ENCODE measurements at regions not wholly inside any gene's neighbourhood (a gene's known extent, or its start where the extent isn't known, plus 50 kb on each side); places are given as distances from the start of the nearest gene placed in this dataset.

GRCh38 chr2:20913491-20913890 is 90.6 kb upstream of the LDAH start:
- DNase-seq (ENCODE audit: low read depth): no peak

- no peak for DNase-seq (ENCODE audit: low read depth)
Measured at GRCh38 chr2:20900052-20900636, 77.2 kb upstream of the LDAH start.

GRCh38 chr2:20897874-20898453 is 75.1 kb upstream of the LDAH start:
- DNase-seq (ENCODE audit: low read depth): no peak

GRCh38 chr2:20897047-20897446 is 74.1 kb upstream of the LDAH start:
- DNase-seq (ENCODE audit: low read depth): no peak

- DNase-seq (ENCODE audit: low read depth): no peak
Measured at GRCh38 chr2:20884829-20885228, 61.9 kb upstream of the LDAH start.

- no peak for DNase-seq (ENCODE audit: low read depth)
Measured at GRCh38 chr2:20882466-20883170, 59.7 kb upstream of the LDAH start.

GRCh38 chr2:20880221-20880771 is 57.4 kb upstream of the LDAH start:
- DNase-seq (ENCODE audit: low read depth): no peak

- no peak for DNase-seq (ENCODE audit: low read depth)
Measured at GRCh38 chr2:20879221-20879620, 56.3 kb upstream of the LDAH start.

- no peak for DNase-seq (ENCODE audit: low read depth)
Measured at GRCh38 chr2:20877960-20878359, 55.1 kb upstream of the LDAH start.

Data from GM04503 (cell line).